SK-N-SH treated with all-trans-retinoic acid at 6 μM for 48 hours (cell line): ENCODE measurements at regions not wholly inside any gene's neighbourhood (a gene's known extent, or its start where the extent isn't known, plus 50 kb on each side); places are given as distances from the start of the nearest gene placed in this dataset.

Source experiments
- ATAC-seq: fragments of 200-7000 bp; cut with Tn5 transposase; 3 replicates; pipeline ENCODE4 v1.9.1; 2020; ENCODE audit warnings: mild to moderate bottlenecking, moderate library complexity
- ARNTL ChIP-seq: fragments of 450-650 bp; formaldehyde crosslinking; IDR thresholded peaks from 2 replicates; pipeline ENCODE4 v1.5.0; 2020; ENCODE audit warnings: low read depth, mild to moderate bottlenecking, moderate library complexity, borderline replicate concordance
- CSDC2 ChIP-seq: fragments of 250-450 bp; sonication (Bioruptor Pico); IDR thresholded peaks from 2 replicates; pipeline ENCODE4 v1.5.0; 2020; ENCODE audit warnings: mild to moderate bottlenecking, moderate library complexity
- ESRRG ChIP-seq: fragments of 250-450 bp; sonication (Bioruptor Pico); IDR thresholded peaks from 2 replicates; pipeline ENCODE4 v1.6.1; 2021; ENCODE audit warnings: mild to moderate bottlenecking
- GLIS3 ChIP-seq: fragments of 250-450 bp; sonication (Bioruptor Pico); IDR thresholded peaks from 2 replicates; pipeline ENCODE4 v1.5.0; 2020; ENCODE audit warnings: mild to moderate bottlenecking, moderate library complexity
- ISL1 ChIP-seq: fragments of 250-450 bp; sonication (Bioruptor Pico); IDR thresholded peaks from 2 replicates; pipeline ENCODE4 v2.1.2; 2022; ENCODE audit warnings: mild to moderate bottlenecking, moderate library complexity
- OSR1 ChIP-seq: fragments of 250-450 bp; sonication (Bioruptor Pico); IDR thresholded peaks from 2 replicates; pipeline ENCODE4 v1.8.0; 2022; ENCODE audit warnings: moderate library complexity, mild to moderate bottlenecking, inconsistent platforms
- RARB ChIP-seq: fragments of 250-450 bp; sonication (Bioruptor Pico); IDR thresholded peaks from 2 replicates; pipeline ENCODE4 v1.8.0; 2021; ENCODE audit warnings: mild to moderate bottlenecking, moderate library complexity
- SNAI2 ChIP-seq: fragments of 250-450 bp; sonication (Bioruptor Pico); IDR thresholded peaks from 2 replicates; pipeline ENCODE4 v1.5.0; 2020; ENCODE audit warnings: mild to moderate bottlenecking, moderate library complexity
- TCF4 ChIP-seq: fragments of 250-450 bp; sonication (Bioruptor Pico); IDR thresholded peaks from 2 replicates; pipeline ENCODE4 v1.8.0; 2021; ENCODE audit warnings: mild to moderate bottlenecking, moderate library complexity, borderline replicate concordance
- TOX ChIP-seq: fragments of 250-450 bp; sonication (Bioruptor Pico); IDR thresholded peaks from 2 replicates; pipeline ENCODE4 v1.8.0; 2021; ENCODE audit warnings: mild to moderate bottlenecking, moderate library complexity, borderline replicate concordance
- ZC3H10 ChIP-seq: fragments of 250-450 bp; sonication (Bioruptor Pico); IDR thresholded peaks from 2 replicates; pipeline ENCODE4 v1.5.1; 2021; ENCODE audit warnings: mild to moderate bottlenecking, moderate library complexity
- ZFP3 ChIP-seq: fragments of 250-450 bp; sonication (Bioruptor Pico); IDR thresholded peaks from 2 replicates; pipeline ENCODE4 v1.5.0; 2020; ENCODE audit warnings: mild to moderate bottlenecking, moderate library complexity
- ZFP30 ChIP-seq: fragments of 450-650 bp; formaldehyde crosslinking; IDR thresholded peaks from 2 replicates; pipeline ENCODE4 v1.5.0; 2022; ENCODE audit warnings: mild to moderate bottlenecking, moderate library complexity
- ZNF70 ChIP-seq: fragments of 450-650 bp; formaldehyde crosslinking; IDR thresholded peaks from 2 replicates; pipeline ENCODE4 v1.5.0; 2020; ENCODE audit warnings: mild to moderate bottlenecking, moderate library complexity
- ZNF8 ChIP-seq: fragments of 450-650 bp; formaldehyde crosslinking; IDR thresholded peaks from 2 replicates; pipeline ENCODE4 v1.5.0; 2020; ENCODE audit warnings: mild to moderate bottlenecking, moderate library complexity
- TF ChIP-seq, protein P1 (sequence below): fragments of 250-450 bp; sonication (Bioruptor Pico); IDR thresholded peaks from 2 replicates; pipeline ENCODE4 v1.5.1; 2020; ENCODE audit warnings: low read depth, mild to moderate bottlenecking, moderate library complexity
- TF ChIP-seq, protein P2 (sequence below): fragments of 250-450 bp; sonication (Bioruptor Pico); IDR thresholded peaks from 2 replicates; pipeline ENCODE4 v1.5.0; 2020; ENCODE audit warnings: mild to moderate bottlenecking, moderate library complexity
- TF ChIP-seq, protein P3 (sequence below): fragments of 250-450 bp; sonication (Bioruptor Pico); IDR thresholded peaks from 2 replicates; pipeline ENCODE4 v1.5.1; 2021; ENCODE audit warnings: mild to moderate bottlenecking, moderate library complexity
- TF ChIP-seq, protein P4 (sequence below): fragments of 250-450 bp; sonication (Bioruptor Pico); IDR thresholded peaks from 2 replicates; pipeline ENCODE4 v1.8.0; 2021; ENCODE audit warnings: low read depth, mild to moderate bottlenecking, moderate library complexity, borderline replicate concordance

DNA sequence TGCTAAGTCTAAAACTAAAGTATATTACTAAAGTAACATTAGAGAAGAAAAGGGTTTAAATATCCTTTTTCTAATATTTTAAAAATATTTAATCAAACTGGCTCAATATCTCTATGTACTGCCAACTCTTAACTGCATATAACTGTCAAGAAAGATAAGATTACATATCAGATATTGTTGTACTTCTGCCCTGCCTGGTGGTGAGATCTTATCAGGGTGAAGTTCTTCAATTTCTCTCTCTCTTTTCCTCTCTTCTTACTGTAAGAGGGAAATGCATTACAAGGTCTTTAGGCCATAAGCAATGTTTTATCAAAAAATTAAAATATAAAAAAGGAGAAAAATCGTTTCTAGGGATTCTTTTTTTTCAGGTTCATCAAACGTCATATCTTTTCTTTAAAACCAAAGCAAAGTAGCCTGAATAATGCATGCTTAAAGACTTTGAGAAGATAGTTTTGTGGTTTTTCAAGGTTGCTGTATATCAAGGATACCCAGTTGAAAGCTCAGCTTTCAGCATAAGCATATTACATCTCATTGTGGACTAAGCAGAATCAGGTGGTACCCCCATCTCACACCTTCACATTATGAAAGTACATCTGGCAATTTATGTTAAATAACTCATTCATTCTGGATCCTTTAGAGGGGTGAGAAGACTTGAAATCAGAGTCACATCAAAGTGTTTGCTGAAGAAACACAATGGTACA lies 1625.7 kb upstream of the SLC10A2 start:
- no peak for ATAC-seq

DNA sequence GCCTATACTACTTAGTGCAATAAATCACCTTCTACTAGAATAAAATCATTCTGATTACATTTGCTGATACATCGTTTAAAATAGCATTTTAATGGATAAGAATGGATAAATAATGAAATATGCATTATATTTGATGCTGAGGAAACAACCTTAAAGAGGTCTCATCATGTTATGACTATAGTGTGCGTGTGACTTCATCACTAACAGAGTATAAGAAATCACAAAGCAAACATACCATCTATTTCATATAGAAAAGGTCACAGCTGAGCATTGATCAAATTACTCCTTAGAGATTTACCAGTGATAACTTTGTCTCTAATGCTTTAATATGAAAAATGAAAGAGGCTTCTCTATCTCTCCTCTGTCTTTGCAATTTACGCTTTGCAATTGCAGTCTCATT lies 1620.3 kb upstream of the SLC10A2 start:
- no peak for ATAC-seq
- TF ChIP-seq ZFP30 (CRISPR knock-in tag): no peak
- TF ChIP-seq, protein P1, sequence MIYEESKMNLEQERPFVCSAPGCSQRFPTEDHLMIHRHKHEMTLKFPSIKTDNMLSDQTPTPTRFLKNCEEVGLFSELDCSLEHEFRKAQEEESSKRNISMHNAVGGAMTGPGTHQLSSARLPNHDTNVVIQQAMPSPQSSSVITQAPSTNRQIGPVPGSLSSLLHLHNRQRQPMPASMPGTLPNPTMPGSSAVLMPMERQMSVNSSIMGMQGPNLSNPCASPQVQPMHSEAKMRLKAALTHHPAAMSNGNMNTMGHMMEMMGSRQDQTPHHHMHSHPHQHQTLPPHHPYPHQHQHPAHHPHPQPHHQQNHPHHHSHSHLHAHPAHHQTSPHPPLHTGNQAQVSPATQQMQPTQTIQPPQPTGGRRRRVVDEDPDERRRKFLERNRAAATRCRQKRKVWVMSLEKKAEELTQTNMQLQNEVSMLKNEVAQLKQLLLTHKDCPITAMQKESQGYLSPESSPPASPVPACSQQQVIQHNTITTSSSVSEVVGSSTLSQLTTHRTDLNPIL (CRISPR knock-in tag): no peak
- TF ChIP-seq GLIS3 (CRISPR knock-in tag): no peak
- TF ChIP-seq RARB (CRISPR knock-in tag): no peak

More for the DNA sequence above, 1625.7 kb upstream of the SLC10A2 start:
- TF ChIP-seq RARB (CRISPR knock-in tag) (no peak), OSR1 (no peak), GLIS3 (CRISPR knock-in tag) (no peak), ZNF8 (CRISPR knock-in tag) (no peak), CSDC2 (CRISPR knock-in tag) (no peak), ZFP3 (CRISPR knock-in tag) (no peak), ARNTL (CRISPR knock-in tag) (no peak), ISL1 (CRISPR knock-in tag) (no peak), TCF4 (CRISPR knock-in tag) (no peak), ZNF70 (CRISPR knock-in tag) (no peak), ZFP30 (CRISPR knock-in tag) (no peak), ESRRG (CRISPR knock-in tag) (no peak)
- TF ChIP-seq, protein P2, sequence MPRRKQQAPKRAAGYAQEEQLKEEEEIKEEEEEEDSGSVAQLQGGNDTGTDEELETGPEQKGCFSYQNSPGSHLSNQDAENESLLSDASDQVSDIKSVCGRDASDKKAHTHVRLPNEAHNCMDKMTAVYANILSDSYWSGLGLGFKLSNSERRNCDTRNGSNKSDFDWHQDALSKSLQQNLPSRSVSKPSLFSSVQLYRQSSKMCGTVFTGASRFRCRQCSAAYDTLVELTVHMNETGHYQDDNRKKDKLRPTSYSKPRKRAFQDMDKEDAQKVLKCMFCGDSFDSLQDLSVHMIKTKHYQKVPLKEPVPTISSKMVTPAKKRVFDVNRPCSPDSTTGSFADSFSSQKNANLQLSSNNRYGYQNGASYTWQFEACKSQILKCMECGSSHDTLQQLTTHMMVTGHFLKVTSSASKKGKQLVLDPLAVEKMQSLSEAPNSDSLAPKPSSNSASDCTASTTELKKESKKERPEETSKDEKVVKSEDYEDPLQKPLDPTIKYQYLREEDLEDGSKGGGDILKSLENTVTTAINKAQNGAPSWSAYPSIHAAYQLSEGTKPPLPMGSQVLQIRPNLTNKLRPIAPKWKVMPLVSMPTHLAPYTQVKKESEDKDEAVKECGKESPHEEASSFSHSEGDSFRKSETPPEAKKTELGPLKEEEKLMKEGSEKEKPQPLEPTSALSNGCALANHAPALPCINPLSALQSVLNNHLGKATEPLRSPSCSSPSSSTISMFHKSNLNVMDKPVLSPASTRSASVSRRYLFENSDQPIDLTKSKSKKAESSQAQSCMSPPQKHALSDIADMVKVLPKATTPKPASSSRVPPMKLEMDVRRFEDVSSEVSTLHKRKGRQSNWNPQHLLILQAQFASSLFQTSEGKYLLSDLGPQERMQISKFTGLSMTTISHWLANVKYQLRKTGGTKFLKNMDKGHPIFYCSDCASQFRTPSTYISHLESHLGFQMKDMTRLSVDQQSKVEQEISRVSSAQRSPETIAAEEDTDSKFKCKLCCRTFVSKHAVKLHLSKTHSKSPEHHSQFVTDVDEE (CRISPR knock-in tag): no peak
- TF ChIP-seq, protein P3, sequence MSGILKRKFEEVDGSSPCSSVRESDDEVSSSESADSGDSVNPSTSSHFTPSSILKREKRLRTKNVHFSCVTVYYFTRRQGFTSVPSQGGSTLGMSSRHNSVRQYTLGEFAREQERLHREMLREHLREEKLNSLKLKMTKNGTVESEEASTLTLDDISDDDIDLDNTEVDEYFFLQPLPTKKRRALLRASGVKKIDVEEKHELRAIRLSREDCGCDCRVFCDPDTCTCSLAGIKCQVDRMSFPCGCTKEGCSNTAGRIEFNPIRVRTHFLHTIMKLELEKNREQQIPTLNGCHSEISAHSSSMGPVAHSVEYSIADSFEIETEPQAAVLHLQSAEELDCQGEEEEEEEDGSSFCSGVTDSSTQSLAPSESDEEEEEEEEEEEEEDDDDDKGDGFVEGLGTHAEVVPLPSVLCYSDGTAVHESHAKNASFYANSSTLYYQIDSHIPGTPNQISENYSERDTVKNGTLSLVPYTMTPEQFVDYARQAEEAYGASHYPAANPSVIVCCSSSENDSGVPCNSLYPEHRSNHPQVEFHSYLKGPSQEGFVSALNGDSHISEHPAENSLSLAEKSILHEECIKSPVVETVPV (CRISPR knock-in tag): no peak

DNA sequence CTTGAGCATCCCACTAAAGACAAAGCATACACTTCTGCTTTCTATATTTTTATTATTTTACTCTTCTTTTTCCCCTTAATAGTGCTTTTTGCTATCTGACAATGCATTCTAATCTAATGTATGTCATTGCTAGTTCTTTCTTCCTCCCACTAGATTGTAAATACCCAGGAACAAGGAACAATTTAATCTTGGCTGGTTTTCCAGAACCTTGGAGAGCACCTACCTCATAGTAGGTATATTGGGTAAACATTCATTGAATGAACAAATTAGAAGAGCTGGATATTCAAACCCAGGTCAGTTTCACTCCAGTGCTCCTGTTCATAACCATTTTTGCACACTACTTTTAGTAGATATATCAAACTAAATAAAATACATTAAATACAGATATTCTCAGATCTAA lies 1617.6 kb upstream of the SLC10A2 start:
- TF ChIP-seq ESRRG (CRISPR knock-in tag) (no peak), ZFP3 (CRISPR knock-in tag) (no peak), SNAI2 (CRISPR knock-in tag) (no peak), RARB (CRISPR knock-in tag) (no peak), ZNF70 (CRISPR knock-in tag) (no peak), ISL1 (CRISPR knock-in tag) (no peak), GLIS3 (CRISPR knock-in tag) (no peak), TCF4 (CRISPR knock-in tag) (no peak), ZC3H10 (CRISPR knock-in tag) (no peak), ZFP30 (CRISPR knock-in tag) (no peak), OSR1 (no peak), TOX (CRISPR knock-in tag) (no peak), CSDC2 (CRISPR knock-in tag) (no peak)
- TF ChIP-seq, protein P3 (CRISPR knock-in tag): no peak
- TF ChIP-seq, protein P4, sequence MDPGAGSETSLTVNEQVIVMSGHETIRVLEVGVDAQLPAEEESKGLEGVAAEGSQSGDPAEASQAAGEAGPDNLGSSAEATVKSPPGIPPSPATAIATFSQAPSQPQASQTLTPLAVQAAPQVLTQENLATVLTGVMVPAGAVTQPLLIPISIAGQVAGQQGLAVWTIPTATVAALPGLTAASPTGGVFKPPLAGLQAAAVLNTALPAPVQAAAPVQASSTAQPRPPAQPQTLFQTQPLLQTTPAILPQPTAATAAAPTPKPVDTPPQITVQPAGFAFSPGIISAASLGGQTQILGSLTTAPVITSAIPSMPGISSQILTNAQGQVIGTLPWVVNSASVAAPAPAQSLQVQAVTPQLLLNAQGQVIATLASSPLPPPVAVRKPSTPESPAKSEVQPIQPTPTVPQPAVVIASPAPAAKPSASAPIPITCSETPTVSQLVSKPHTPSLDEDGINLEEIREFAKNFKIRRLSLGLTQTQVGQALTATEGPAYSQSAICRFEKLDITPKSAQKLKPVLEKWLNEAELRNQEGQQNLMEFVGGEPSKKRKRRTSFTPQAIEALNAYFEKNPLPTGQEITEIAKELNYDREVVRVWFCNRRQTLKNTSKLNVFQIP (CRISPR knock-in tag): no peak
- TF ChIP-seq, protein P2 (CRISPR knock-in tag): no peak
- ATAC-seq: no peak
